Heart left ventricle (tissue), 16 donors: ENCODE measurements at regions not wholly inside any gene's neighbourhood (a gene's known extent, or its start where the extent isn't known, plus 50 kb on each side); places are given as distances from the start of the nearest gene placed in this dataset.

Experiments
- ATAC-seq, 4 donors: fragments of 200-7000 bp; cut with Tn5 transposase; one replicate each; pipeline ENCODE4 v1.9.1; 2020 to 2022; ENCODE audit warnings: moderate library complexity in 4 of 4, mild to moderate bottlenecking in 3 of 4, moderate number of reproducible peaks in 1 of 4
- DNase-seq, 5 donors: peaks; one replicate each; pipeline ENCODE4 v3.0.0-alpha.2; 2020
- H3K27ac ChIP-seq, 12 donors: fragments of 200-600 bp; sonication (generic) in 4 of 12; one replicate each; pipeline versions ENCODE4 v1.5.0 to v1.8.0; 2016 to 2022; ENCODE audit warnings: mild to moderate bottlenecking in 2 of 12
- H3K27me3 ChIP-seq, 9 donors: fragments of 200-600 bp; sonication (generic) in 2 of 9; one replicate each; pipeline versions ENCODE4 v1.5.1 to v1.8.0; 2016 to 2022; ENCODE audit warnings: mild to moderate bottlenecking in 3 of 9
- H3K36me3 ChIP-seq, 9 donors: fragments of 200-600 bp; sonication (generic) in 2 of 9; one replicate each; pipeline versions ENCODE4 v1.5.0 to v1.8.0; 2018 to 2022; ENCODE audit warnings: mild to moderate bottlenecking in 2 of 9
- H3K4me1 ChIP-seq, 12 donors: fragments of 200-600 bp; sonication (generic) in 4 of 12; one replicate each; pipeline versions ENCODE4 v1.5.0 to v1.8.0; 2016 to 2022; ENCODE audit warnings: mild to moderate bottlenecking in 3 of 12
- H3K4me3 ChIP-seq, 12 donors: fragments of 200-600 bp; sonication (generic) in 4 of 12; one replicate each; pipeline versions ENCODE4 v1.5.0 to v1.8.0; 2017 to 2022; ENCODE audit warnings: mild to moderate bottlenecking in 9 of 12, moderate library complexity in 4 of 12
- H3K9me3 ChIP-seq, 12 donors: fragments of 200-600 bp; sonication (generic) in 4 of 12; one replicate each; pipeline versions ENCODE4 v1.5.0 to v1.8.0; 2016 to 2022; ENCODE audit warnings: mild to moderate bottlenecking in 1 of 12
- POLR2A ChIP-seq, 2 donors: fragments of 450-650 bp; IDR thresholded peaks; one replicate each; pipeline ENCODE4 v1.6.1; 2017; ENCODE audit warnings: antibody characterized with exemption in 2 of 2, mild to moderate bottlenecking in 2 of 2, moderate library complexity in 2 of 2
- WGBS, 4 donors: extraction: QIAGEN DNeasy Blood & Tissue Kit in 2 of 4; methylation state at CpG; one replicate each; pipeline versions ENCODE4 v1.1.5 to v1.1.7; 2013 to 2018; 5-methylcytosine and 5-hydroxymethylcytosine counted together
- intact Hi-C, 10 donors: fragments of 100-400 bp; cut with DNase I; formaldehyde crosslinking; loops; one replicate each; pipeline versions ENCODE4 v1.11.1 to v1.14.2; 2022
- TF ChIP-seq, protein P1 (sequence below), 12 donors: fragments of 200-600 bp; sonication (generic) in 4 of 12; IDR thresholded peaks; one replicate each; pipeline versions ENCODE4 v1.5.0 to v1.8.0; 2018 to 2022; ENCODE audit warnings: antibody characterized with exemption in 12 of 12, mild to moderate bottlenecking in 5 of 12
- donor health status: ischemic (EF 13 %, LVEDD 7.1; RV severe dilation, severe dysfunction).
- donor health status: healthy with polysubstance abuse.
- donor health status: DM: no; HTN: yes; CAD: no.
- donor health status: DM: no; HTN: no; CAD: no.
- donor health status: ischemic (EF 25% LVEDD 6.9; RV normal size, moderate dysfunction).
- donor health status: ischemic (EF 25% LVEDD 5.7; RV mildly dilated, moderate dysfunction).
- donor health status: healthy.
- donor health status: DM: yes; HTN: yes; CAD: no.
- donor health status: ischemic (EF 35%, LVEDD 5.7; RV mildly dilated, moderate dysfunction).
- donor health status: nonischemic (EF 11% LVEDD 7.7; RV severe dilation, severe dysfunction).
- donor health status: DM: yes; HTN: yes; CAD: no.
- donor health status: PGD.
- donor health status: ischemic (EF 29% LVEDD 5.4; RV normal size, mild dysfunction).
- donor health status: nonischemic (EF 23%, LVEDD 6.1; RV moderate dilation, normal function).

DNA sequence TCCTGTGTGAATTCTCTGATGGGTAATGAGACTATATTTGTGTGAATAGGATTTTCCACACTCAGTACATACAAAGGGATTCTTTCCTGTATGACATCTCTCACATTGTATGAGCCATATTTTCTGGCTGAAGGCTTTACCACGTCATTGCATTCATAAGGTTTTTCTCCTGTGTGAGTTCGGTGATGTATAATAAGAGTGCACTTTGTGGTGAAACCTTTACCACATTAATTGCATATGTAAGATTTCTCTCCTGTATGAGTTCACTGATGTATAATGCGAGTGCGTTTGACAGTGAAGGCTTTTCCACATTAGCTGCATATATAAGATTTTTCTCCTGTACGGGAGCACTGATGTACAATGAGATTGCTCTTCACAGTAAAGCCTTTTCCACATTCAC, 455.4 kb upstream of the CNTN5 start:
- no peak for ATAC-seq
- Histone ChIP-seq H3K4me3 (no peak overlapping the region), H3K4me1 (no peaks in the 10 kb centered on the region), H3K9me3 (no peaks in the 10 kb centered on the region), H3K27ac (no peak overlapping the region), H3K36me3 (no peaks in the 10 kb centered on the region), H3K27me3 (no peaks in the 10 kb centered on the region)
- DNase-seq = no peak
- intact Hi-C loops = no loop called here
- 71 to 81% (median 78%) methylated on average over 5 of the region's 5 CpGs for WGBS, 4 donors
- TF ChIP-seq, protein P1, sequence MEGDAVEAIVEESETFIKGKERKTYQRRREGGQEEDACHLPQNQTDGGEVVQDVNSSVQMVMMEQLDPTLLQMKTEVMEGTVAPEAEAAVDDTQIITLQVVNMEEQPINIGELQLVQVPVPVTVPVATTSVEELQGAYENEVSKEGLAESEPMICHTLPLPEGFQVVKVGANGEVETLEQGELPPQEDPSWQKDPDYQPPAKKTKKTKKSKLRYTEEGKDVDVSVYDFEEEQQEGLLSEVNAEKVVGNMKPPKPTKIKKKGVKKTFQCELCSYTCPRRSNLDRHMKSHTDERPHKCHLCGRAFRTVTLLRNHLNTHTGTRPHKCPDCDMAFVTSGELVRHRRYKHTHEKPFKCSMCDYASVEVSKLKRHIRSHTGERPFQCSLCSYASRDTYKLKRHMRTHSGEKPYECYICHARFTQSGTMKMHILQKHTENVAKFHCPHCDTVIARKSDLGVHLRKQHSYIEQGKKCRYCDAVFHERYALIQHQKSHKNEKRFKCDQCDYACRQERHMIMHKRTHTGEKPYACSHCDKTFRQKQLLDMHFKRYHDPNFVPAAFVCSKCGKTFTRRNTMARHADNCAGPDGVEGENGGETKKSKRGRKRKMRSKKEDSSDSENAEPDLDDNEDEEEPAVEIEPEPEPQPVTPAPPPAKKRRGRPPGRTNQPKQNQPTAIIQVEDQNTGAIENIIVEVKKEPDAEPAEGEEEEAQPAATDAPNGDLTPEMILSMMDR (IDR thresholded peaks at IDR 0.05) = no peak
- no peak for TF ChIP-seq POLR2A (IDR thresholded peaks at IDR 0.05)

DNA sequence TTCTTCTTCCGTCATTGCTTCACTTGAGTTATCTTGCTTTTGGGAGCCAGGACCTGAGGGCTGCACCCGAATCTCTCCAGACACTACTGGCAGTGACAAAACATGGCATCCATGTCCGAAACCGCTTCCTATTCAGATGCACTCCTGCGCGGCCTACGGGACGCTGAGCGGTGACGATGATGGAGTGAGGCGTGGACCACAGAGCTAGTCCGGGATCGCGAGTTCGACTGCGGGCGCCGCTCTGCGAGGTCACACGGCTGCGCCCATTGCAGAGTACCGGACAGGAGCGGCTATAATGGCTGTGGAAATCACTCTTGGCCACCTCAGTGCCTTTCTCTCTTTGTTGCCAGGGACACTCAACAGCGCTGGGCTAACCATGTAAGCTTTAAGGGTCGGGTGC, 453.8 kb upstream of the CNTN5 start:
- H3K36me3 ChIP-seq = no peaks in the 10 kb centered on the region
- no peaks in the 10 kb centered on the region for H3K4me1 ChIP-seq
- H3K27ac ChIP-seq = no peak overlapping the region
- DNase-seq (peak in 1 of 5 donors; percentile 52), ATAC-seq (no peak)
- no peak overlapping the region for H3K4me3 ChIP-seq
- intact Hi-C loops = no loop called here
- WGBS, 4 donors = 95 to 96% (median 96%) methylated on average over 25 of the region's 25 CpGs
- H3K9me3 ChIP-seq = no peaks in the 10 kb centered on the region
- TF ChIP-seq POLR2A (IDR thresholded peaks at IDR 0.05) = no peak
- TF ChIP-seq, protein P1 (IDR thresholded peaks at IDR 0.05) = no peak
- no peaks in the 10 kb centered on the region for H3K27me3 ChIP-seq

DNA sequence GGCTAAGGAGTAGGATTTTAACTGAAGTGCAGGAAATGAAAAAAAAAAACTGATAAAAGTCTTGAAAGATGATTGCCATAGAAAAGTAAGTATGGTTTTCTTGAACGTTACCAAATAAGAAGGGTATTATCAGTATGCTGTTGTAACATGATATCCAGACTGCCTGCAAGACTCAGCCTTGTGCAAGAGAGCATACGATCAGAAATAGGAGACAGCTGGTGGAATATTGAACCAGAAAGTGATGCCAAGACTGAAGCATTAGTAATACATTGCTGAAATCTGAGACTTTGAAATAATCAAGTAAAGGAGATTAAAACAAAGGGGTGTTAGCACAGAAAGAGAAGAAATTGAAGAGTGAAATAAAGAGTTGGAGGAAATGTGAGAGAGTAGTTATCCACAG, 452.7 kb upstream of the CNTN5 start:
- H3K9me3 ChIP-seq = no peaks in the 10 kb centered on the region
- intact Hi-C loops = no loop called here
- TF ChIP-seq, protein P1 (IDR thresholded peaks at IDR 0.05) = no peak
- TF ChIP-seq POLR2A (IDR thresholded peaks at IDR 0.05) = no peak
- DNase-seq (no peak), ATAC-seq (no peak)
- H3K27ac ChIP-seq = no peak overlapping the region
- no peaks in the 10 kb centered on the region for H3K4me1 ChIP-seq
- WGBS, 4 donors = 19 to 32% (median 23%) methylated on average over 2 of the region's 2 CpGs
- no peak overlapping the region for H3K4me3 ChIP-seq
- H3K27me3 ChIP-seq = no peaks in the 10 kb centered on the region
- H3K36me3 ChIP-seq = no peaks in the 10 kb centered on the region

DNA sequence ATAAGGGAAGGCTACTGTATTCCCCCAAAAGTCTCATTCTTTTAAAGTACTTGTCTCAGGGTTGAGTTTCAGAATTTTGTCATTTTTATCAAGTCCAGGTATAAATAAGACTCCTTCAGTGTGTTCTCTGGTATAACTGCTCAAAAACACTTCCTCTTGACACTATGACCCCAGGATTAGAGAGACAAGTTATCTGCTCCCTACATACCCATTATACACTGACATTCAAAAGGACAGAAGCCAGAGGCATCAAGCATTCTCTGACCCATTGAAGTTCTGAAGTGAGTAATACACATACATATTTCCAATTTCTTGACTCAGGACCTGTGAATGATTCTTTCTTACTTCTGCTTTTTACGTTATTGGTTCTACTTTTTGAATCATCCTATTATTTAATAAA, 447.8 kb upstream of the CNTN5 start:
- Histone ChIP-seq H3K36me3 (no peaks in the 10 kb centered on the region), H3K27ac (no peak overlapping the region), H3K27me3 (no peaks in the 10 kb centered on the region), H3K9me3 (no peaks in the 10 kb centered on the region), H3K4me3 (no peak overlapping the region), H3K4me1 (no peaks in the 10 kb centered on the region)
- intact Hi-C loops = no loop called here
- TF ChIP-seq, protein P1 (IDR thresholded peaks at IDR 0.05) = no peak
- TF ChIP-seq POLR2A (IDR thresholded peaks at IDR 0.05) = no peak
- DNase-seq (no peak), ATAC-seq (no peak)
- 33 to 66% (median 48%) methylated on average over 1 of the region's 1 CpG for WGBS, 4 donors
